Trophoblast cell (in vitro differentiated cells and primary cell): ENCODE measurements at regions not wholly inside any gene's neighbourhood (a gene's known extent, or its start where the extent isn't known, plus 50 kb on each side); places are given as distances from the start of the nearest gene placed in this dataset.

Experiments used
- DNase-seq, 2 donors: peaks; one replicate each; pipeline ENCODE4 v3.0.0-alpha.2; 2016
- H2AFZ ChIP-seq: 2 replicates; pipeline ENCODE4 v1.6.1; 2013; ENCODE audit warnings: low read length, moderate library complexity, mild to moderate bottlenecking; ENCODE audit not compliant: insufficient read depth, poor library complexity
- H2AK5ac ChIP-seq: 2 replicates; pipeline ENCODE4 v1.6.1; 2013; ENCODE audit warnings: mild to moderate bottlenecking, low read length
- H2BK120ac ChIP-seq: 2 replicates; pipeline ENCODE4 v1.6.1; 2013; ENCODE audit warnings: low read length, mild to moderate bottlenecking, moderate library complexity; ENCODE audit not compliant: insufficient read depth, poor library complexity
- H2BK12ac ChIP-seq: 2 replicates; pipeline ENCODE4 v1.6.1; 2013; ENCODE audit warnings: mild to moderate bottlenecking, low read length, moderate library complexity
- H2BK5ac ChIP-seq: 2 replicates; pipeline ENCODE4 v1.6.1; 2013; ENCODE audit warnings: low read length, low read depth, moderate library complexity, mild to moderate bottlenecking; ENCODE audit not compliant: poor library complexity
- H3K14ac ChIP-seq: 2 replicates; pipeline ENCODE4 v1.6.1; 2013; ENCODE audit warnings: mild to moderate bottlenecking, low read length
- H3K18ac ChIP-seq: 2 replicates; pipeline ENCODE4 v1.6.1; 2013; ENCODE audit warnings: mild to moderate bottlenecking, low read length
- H3K23ac ChIP-seq: 2 replicates; pipeline ENCODE4 v1.6.1; 2013; ENCODE audit warnings: low read length
- H3K27ac ChIP-seq: 2 replicates; pipeline ENCODE4 v1.5.1; 2013; ENCODE audit warnings: low read depth, mild to moderate bottlenecking, inconsistent platforms, low read length, moderate library complexity
- H3K27me3 ChIP-seq: 2 replicates; pipeline ENCODE4 v1.6.1; 2013; ENCODE audit warnings: inconsistent platforms, mild to moderate bottlenecking, low read length, moderate library complexity; ENCODE audit not compliant: insufficient read depth
- H3K36me3 ChIP-seq, 2 experiments: 1 replicate in 1 of 2; 2 replicates in 1 of 2; pipeline ENCODE4 v1.6.1; 2013; ENCODE audit warnings: low read length in 2 of 2, mild to moderate bottlenecking in 2 of 2, moderate library complexity in 1 of 2; ENCODE audit not compliant: insufficient read depth in 2 of 2, control insufficient read depth in 1 of 2
- H3K4ac ChIP-seq: 2 replicates; pipeline ENCODE4 v1.6.1; 2013; ENCODE audit warnings: low read depth, mild to moderate bottlenecking, low read length, moderate library complexity
- H3K4me1 ChIP-seq, 2 experiments: 1 replicate in 1 of 2; 2 replicates in 1 of 2; pipeline ENCODE4 v1.6.1; 2013; ENCODE audit warnings: low read length in 2 of 2, mild to moderate bottlenecking in 2 of 2, moderate library complexity in 1 of 2; ENCODE audit not compliant: insufficient read depth in 2 of 2, control insufficient read depth in 1 of 2
- H3K4me2 ChIP-seq: 2 replicates; pipeline ENCODE4 v1.6.1; 2013; ENCODE audit warnings: inconsistent platforms, mild to moderate bottlenecking, low read length, moderate library complexity
- H3K4me3 ChIP-seq: 2 replicates; pipeline ENCODE4 v1.5.1; 2013; ENCODE audit warnings: mild to moderate bottlenecking, low read depth, low read length, inconsistent platforms
- H3K79me1 ChIP-seq: one replicate; pipeline ENCODE4 v1.6.1; 2013; ENCODE audit warnings: low read length
- H3K79me2 ChIP-seq: 2 replicates; pipeline ENCODE4 v1.6.1; 2013; ENCODE audit warnings: low read length, mild to moderate bottlenecking; ENCODE audit not compliant: control insufficient read depth, insufficient read depth, poor library complexity
- H3K9ac ChIP-seq: 2 replicates; pipeline ENCODE4 v1.6.1; 2013; ENCODE audit warnings: mild to moderate bottlenecking, low read length
- H3K9me3 ChIP-seq: 2 replicates; pipeline ENCODE4 v1.6.1; 2013; ENCODE audit warnings: low read depth, mild to moderate bottlenecking, control low read depth, inconsistent platforms, low read length; ENCODE audit not compliant: insufficient read depth
- H4K12ac ChIP-seq: 2 replicates; pipeline ENCODE4 v1.6.1; 2013; ENCODE audit warnings: low read depth, mild to moderate bottlenecking, low read length, moderate library complexity
- H4K8ac ChIP-seq: 2 replicates; pipeline ENCODE4 v1.6.1; 2013; ENCODE audit warnings: low read depth, mild to moderate bottlenecking, low read length, moderate library complexity
- H4K91ac ChIP-seq: one replicate; pipeline ENCODE4 v1.6.1; 2013; ENCODE audit warnings: low read depth, mild to moderate bottlenecking, low read length, moderate library complexity
- WGBS: extraction: QIAGEN DNeasy Blood & Tissue Kit; methylation state at CpG from one replicate; pipeline ENCODE4 v1.1.7; 2013; ENCODE audit warnings: missing lambda C conversion rate; ENCODE audit not compliant: insufficient read length, insufficient coverage; ENCODE audit errors: extremely low coverage; 5-methylcytosine and 5-hydroxymethylcytosine counted together

DNA sequence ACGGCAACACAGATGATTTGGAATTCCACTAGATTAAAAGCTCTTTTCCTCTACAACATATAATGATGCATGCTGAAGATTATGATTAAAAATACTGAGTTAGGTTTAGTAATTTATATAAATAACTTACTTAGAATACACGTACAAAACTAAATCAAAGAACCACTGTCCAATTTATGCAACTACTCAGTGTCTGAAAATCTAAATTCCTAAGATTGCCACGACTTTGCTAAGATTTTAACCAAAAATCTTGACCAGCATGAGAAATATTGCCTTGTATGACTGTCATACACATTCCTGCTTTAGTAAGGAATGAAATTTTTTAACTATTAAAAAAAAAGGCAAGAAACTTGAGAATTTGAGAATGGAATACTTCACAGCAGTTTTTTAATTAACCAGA, 292.4 kb downstream of the ZNF608 start:
- Histone ChIP-seq H3K4me3 (no peak overlapping the region), H3K4me1 (peaks cover 0 to 4% of the 10 kb centered on the region in 2 experiments), H3K18ac (no peak overlapping the region), H3K9ac (no peak overlapping the region), H3K36me3 (no peaks in the 10 kb centered on the region), H3K23ac (no peak overlapping the region), H3K79me2 (no peaks in the 10 kb centered on the region), H3K4me2 (no peak overlapping the region), H2AFZ (no peak overlapping the region), H4K91ac (no peak overlapping the region), H3K27me3 (no peaks in the 10 kb centered on the region), H3K14ac (no peak overlapping the region), H2BK120ac (no peak overlapping the region), H3K4ac (no peak overlapping the region), H4K8ac (no peak overlapping the region), H3K9me3 (no peaks in the 10 kb centered on the region), H2BK5ac (no peak overlapping the region), H2AK5ac (no peak overlapping the region), H2BK12ac (no peak overlapping the region), H3K79me1 (no peaks in the 10 kb centered on the region), H4K12ac (no peak overlapping the region), H3K27ac (no peak overlapping the region)
- WGBS: no CpG with 5 or more reads among the region's 3 CpGs
- peak in 1 of 2 donors; percentile 83 for DNase-seq

DNA sequence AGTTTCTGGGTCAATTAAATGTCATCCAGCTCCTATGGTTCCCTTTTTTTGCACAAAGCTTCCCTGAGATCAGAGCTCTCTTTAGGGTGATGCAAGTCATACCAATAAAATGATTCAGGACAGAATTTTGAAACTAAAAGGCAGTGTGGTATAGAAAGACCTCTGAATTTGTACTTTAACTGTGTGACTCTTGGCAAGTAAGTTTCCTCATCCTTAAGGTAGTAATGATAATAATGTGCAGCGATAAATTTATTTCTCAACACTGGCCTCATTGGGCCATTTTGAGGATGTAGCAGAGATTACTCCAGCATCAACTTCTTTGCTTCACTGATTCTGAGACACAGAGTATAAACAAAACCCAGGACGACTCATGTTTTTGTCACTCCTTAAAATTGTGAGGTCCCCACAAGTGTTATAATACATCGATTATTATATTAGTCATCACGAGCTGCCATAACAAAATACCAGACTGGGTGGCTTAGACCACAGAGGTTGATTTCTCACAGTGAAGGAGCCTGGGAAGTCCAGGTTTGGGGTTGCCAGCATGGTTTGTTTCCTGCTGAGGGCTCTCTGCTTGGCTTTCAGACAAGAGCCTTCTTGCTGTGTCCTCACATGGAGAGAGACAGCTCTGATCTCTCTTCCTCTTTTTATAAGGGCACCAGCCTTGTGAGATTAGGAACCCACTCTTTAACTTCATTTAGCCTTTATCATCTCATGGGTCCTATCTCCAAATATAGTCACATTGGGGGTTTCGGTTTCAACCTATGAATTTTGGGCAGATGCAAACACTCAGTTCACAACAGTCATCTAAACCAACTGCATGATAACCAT, 293.0 kb downstream of the ZNF608 start:
- Histone ChIP-seq H3K27ac (no peak overlapping the region), H3K9ac (no peak overlapping the region), H3K27me3 (no peaks in the 10 kb centered on the region), H4K12ac (no peak overlapping the region), H2BK5ac (no peak overlapping the region), H3K4ac (no peak overlapping the region), H2AK5ac (no peak overlapping the region), H3K9me3 (no peaks in the 10 kb centered on the region), H3K79me2 (no peaks in the 10 kb centered on the region), H4K91ac (no peak overlapping the region), H3K79me1 (no peaks in the 10 kb centered on the region), H3K4me2 (no peak overlapping the region), H2BK12ac (no peak overlapping the region), H3K18ac (no peak overlapping the region), H3K23ac (no peak overlapping the region), H3K4me3 (no peak overlapping the region), H2BK120ac (no peak overlapping the region), H4K8ac (no peak overlapping the region), H3K36me3 (no peaks in the 10 kb centered on the region), H3K14ac (no peak overlapping the region), H2AFZ (no peak overlapping the region), H3K4me1 (peaks cover 0 to 4% of the 10 kb centered on the region in 2 experiments)
- no CpG with 5 or more reads among the region's 5 CpGs for WGBS
- DNase-seq: peak in 1 of 2 donors; percentile 8

DNA sequence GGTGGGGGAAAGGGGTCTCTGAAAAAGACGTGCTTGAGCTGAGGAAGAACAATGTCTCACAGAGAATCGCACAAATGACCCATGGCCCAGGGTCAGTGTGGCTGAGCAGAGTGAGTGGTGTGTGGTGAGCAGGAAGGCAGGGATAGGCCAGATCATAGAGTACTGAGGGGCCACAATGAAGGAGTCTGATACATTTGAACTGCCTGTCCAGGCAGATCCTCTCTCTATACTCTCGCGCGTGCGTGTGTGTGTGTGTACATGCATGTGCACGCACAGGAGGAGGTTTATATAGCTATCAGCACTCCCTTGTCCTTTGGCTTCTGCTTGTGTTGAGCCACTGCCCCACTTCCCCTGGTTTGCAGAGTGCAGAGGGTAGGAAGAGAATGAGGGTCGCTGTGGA, 294.0 kb downstream of the ZNF608 start:
- no peak overlapping the region for H3K9ac ChIP-seq
- no peaks in the 10 kb centered on the region for H3K9me3 ChIP-seq
- H4K91ac ChIP-seq: no peak overlapping the region
- no peak overlapping the region for H3K4me2 ChIP-seq
- H3K27me3 ChIP-seq: no peaks in the 10 kb centered on the region
- DNase-seq: no peak
- no peak overlapping the region for H3K4ac ChIP-seq
- no peak overlapping the region for H4K12ac ChIP-seq
- H3K18ac ChIP-seq: no peak overlapping the region
- H4K8ac ChIP-seq: no peak overlapping the region
- H3K23ac ChIP-seq: no peak overlapping the region
- peak overlapping the region; percentile 26 for H3K14ac ChIP-seq
- no peak overlapping the region for H3K4me3 ChIP-seq
- peak overlapping the region; percentile 20 for H2BK12ac ChIP-seq
- no peak overlapping the region for H2AFZ ChIP-seq
- H3K4me1 ChIP-seq: peaks cover 0 to 4% of the 10 kb centered on the region in 2 experiments
- WGBS: no CpG with 5 or more reads among the region's 8 CpGs
- no peak overlapping the region for H3K27ac ChIP-seq
- H2BK120ac ChIP-seq: no peak overlapping the region
- no peaks in the 10 kb centered on the region for H3K79me2 ChIP-seq
- no peak overlapping the region for H2AK5ac ChIP-seq
- no peak overlapping the region for H2BK5ac ChIP-seq
- H3K36me3 ChIP-seq: no peaks in the 10 kb centered on the region
- H3K79me1 ChIP-seq: peaks cover 2% of the 10 kb centered on the region

DNA sequence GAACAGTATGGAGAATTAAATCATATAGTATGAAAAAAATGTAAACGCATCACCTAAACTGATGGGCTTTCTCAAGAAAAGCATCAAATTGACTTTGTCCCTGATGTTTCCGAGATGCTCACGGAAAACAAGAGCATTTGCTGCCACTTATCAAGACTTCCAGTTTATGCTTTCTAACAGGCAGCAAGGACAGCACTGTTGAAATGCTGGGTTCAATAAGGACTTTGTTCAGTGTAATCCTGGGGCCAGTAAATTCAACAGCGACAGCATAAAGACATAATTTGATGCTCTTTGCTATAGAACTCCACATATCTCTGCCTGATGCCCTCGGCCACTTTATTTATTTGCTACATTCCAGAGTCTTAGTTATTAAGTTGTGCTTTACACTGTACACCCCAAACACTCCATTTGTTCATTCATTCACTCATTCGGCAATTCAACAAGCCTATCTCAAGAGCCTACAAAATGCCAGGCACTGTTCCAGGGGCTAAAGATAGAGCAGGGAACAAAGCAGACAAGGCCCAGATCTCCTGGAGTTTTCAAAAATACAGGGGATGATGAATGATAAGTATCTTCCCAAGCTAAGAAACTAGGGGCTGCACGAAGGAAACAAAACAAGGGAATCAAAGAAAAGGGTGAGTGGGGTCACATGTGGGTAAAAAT, 294.6 kb downstream of the ZNF608 start:
- Histone ChIP-seq H3K27me3 (no peaks in the 10 kb centered on the region), H2BK5ac (no peak overlapping the region), H2BK12ac (no peak overlapping the region), H4K12ac (no peak overlapping the region), H3K4me1 (peaks cover 3 to 7% of the 10 kb centered on the region in 2 experiments), H3K9ac (no peak overlapping the region), H4K91ac (no peak overlapping the region), H3K4ac (no peak overlapping the region), H3K23ac (no peak overlapping the region), H3K79me1 (peaks cover 2% of the 10 kb centered on the region), H3K36me3 (no peaks in the 10 kb centered on the region), H2AFZ (no peak overlapping the region), H3K4me2 (no peak overlapping the region), H4K8ac (no peak overlapping the region), H3K4me3 (no peak overlapping the region), H3K18ac (no peak overlapping the region), H3K14ac (no peak overlapping the region), H3K79me2 (no peaks in the 10 kb centered on the region), H2BK120ac (no peak overlapping the region), H3K9me3 (no peaks in the 10 kb centered on the region), H2AK5ac (no peak overlapping the region), H3K27ac (no peak overlapping the region)
- DNase-seq: no peak
- no CpG with 5 or more reads among the region's 7 CpGs for WGBS
